HG03039 (cell line): ENCODE measurements at regions not wholly inside any gene's neighbourhood (a gene's known extent, or its start where the extent isn't known, plus 50 kb on each side); places are given as distances from the start of the nearest gene placed in this dataset.
"Not testable (repeated sequence)": the region's sequence is repeated elsewhere in the genome, so short reads cannot be mapped to it uniquely, and the experiment has no call there.

Experiments
- ATAC-seq: cut with Tn5 transposase; IDR thresholded peaks from one replicate; pipeline ENCODE4 v1.9.1; 2021; ENCODE audit warnings: mild to moderate bottlenecking, moderate library complexity; ENCODE audit not compliant: unreplicated experiment

DNA sequence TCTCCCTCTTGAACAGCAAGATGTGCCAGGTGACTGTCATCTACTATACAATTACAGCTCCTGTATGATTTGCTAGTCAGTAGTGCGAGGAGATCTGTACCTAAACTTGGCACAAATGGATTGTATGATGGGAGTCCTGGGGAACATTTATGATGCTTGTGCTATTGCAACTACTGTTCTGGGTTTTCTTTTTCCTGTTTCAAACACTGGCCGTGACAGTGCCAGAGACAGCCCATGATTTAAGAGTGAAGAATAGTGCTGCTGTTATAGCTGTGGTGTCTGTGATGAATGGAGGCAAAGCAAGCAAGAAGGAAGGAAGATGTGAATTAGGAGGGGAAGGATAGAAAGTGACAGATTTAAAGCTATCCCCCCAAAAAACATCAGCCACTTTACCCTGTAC is 1868.9 kb downstream of the PCDH7 start:
- ATAC-seq = no peak

DNA sequence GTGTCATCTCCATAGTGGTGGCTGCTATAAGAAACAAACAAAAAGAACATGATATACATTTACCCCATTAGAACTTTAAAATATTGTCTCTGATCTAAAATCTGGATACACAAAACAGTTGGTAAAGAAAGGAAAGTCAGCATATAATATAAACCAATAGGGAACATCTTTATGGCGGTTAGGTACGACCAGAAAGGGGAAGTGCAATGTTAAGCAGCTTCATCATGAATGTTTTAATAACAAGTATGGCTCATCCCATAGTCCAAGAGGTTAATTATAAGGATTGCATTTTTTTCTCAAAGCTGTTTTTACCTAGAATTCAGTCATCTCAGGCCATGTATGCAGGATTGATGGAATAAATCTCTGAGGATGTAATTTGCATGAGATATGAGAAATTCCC is 1869.7 kb downstream of the PCDH7 start:
- no peak for ATAC-seq

DNA sequence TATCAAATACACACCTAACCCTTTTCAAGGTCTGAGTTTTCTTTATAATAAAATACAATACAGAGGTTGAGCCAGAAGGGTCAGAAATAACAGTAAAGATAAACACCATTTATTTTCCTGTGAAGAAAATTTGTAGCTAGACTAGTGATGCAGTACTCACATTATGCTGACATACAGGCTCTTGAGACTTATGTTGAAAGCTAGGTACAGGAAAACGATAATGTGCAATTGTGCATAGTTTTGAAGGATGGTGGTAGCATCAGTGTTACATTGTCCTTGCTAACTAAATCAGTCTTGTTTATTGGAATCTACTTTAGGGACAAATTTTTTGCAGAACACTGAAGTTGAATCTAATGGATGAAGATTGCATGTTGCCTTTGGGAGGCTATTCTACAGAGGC is 1877.2 kb downstream of the PCDH7 start:
- no peak for ATAC-seq

DNA sequence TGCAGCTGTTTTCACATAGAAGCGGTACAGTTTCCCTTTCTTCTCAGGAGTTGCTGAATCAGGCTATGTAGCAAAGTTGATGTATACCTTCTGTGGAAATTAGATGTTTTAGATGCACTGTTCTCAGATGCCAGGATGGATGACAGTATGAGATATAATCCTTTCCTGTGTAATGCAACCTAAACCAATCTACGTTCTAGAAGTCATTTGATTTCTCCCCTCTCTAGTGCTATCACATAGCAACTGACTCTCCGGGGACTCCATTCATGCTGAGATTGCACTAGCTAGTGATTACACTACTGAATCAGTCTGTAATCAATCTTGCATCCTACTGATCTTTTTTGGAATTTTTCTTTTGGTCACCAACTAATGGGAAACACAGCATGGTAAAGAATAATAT is 1881.7 kb downstream of the PCDH7 start:
- ATAC-seq = no peak

DNA sequence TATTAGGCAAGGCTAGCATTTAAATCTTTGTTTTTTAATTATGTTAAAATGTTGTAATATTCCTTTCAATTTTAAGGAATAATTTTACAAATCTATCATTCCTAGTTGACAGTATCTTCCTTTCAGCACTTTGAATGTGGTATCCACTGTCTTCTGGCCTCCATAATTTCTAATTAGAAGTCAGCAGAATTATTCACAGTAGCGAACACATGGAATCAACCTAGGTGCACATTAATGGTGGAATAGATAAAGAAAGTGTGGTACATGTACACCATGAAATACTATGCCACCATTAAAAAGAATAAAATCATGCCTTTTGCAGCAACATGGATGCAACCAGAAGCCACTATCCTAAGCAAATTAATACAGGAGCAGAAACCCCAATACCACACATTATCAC is 1887.8 kb downstream of the PCDH7 start:
- no peak for ATAC-seq

DNA sequence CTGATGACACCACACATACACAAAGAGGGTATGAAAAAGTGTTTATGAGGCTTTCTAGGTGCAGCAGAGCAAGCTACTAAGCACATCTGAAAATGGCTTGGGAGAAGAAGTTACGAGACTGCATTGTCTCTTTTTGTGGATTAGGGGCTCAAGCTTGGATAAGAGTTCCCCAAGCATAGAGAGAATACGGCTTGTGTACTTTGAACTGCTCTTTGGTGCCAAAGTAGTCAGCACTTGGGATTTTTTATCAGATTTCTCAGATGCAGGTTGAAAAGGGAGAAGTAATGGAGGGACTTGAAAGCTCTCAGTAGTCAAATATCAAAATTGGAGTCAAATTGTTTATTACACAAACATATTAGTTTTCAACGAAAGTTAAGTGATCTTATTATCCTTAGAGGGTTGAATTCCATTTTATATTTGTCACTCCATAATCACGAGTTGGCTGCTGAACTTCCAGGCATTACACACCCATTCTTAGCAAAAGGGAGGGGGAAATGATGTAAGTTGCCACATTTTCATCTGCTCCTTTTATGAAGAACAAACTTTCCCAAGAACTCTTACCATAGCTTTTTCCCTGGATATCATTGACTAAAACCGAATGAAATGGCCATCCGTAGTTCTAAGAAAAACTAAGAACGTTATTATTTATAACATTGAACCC is 1904.9 kb downstream of the PCDH7 start:
- no peak for ATAC-seq

DNA sequence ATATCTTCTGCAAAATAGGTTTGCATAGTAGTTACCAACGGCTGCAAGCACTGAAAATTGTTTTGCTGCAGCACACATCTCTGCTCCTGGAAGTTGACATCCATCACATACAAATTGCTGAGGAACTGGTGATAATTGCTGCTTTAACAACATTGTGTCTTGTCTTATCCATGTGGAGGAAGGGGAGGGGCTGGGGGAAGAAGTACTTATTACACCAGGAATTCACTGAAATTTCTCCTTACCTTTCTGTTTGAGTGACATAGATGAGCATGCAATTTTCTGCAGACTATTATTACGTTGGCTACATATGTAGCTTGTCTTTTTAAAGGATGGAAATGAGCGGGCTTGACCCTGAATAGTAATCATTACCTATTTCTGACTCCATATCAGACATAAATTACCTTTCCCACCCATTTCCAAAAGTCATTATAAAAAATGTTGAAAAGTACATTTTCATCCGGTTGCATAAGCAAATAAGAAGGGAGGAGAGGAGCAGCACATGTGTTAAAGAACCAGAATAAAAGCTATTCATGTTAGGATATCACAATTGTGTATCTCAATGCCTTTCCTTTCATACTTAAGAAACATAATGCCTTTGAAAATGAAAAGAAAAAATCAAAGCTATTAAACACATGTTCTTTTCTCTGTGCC is 1905.6 kb downstream of the PCDH7 start:
- no peak for ATAC-seq

DNA sequence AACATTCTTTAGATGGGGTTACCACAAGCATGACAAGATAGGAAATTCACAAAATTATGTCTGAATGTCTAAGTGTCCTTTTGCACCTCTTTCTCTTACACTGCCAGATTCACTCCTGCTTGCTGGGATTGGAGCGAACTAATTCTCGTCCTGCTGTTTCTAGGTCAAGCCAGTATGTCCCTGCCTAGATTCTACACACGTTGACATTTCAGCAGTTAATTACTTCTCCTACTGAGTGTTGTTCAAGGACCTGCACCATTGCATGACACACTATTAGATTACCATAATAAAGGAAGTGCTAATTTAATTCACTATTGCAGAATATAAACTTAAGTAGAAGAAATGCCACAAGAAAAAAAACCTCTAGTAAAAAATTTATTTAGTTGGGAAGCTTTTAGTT is 1911.7 kb downstream of the PCDH7 start:
- ATAC-seq = no peak

DNA sequence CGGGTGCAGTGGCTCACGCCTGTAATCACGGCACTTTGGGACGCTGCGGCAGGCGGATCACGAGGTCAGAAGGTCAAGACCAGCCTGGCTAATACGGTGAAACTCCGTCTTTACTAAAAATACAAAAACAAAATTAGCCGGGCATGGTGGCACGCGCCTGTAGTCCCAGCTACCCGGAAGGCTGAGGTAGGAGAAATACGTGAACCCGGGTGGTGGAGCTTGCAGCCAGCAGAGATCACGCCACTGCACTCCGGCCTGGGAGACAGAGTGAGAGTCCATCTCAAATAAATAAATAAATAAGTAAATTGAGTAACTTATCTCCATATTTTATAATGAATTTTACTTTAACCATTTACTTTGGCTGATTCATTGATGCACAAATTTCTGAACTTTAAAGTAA is 1913.3 kb downstream of the PCDH7 start:
- ATAC-seq = no peak

DNA sequence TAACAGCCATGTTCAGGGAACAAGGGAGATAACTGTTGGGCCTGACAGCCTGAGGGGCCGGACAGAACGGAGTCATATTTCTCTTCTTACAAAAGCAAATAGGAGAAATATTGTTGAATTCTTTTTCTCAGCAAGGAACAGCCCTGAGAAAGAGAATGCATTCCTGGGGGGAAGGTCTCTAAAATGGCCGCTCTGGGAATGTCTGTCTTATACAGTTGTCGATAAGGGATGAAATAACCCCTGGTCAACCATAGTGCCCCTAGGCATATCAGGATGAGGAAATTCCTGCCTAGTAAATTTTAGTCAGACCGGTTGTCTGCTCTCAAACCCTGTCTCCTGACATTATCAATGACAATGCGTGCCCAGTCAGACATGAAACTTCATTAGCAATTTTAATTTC is 1925.5 kb downstream of the PCDH7 start:
- no peak for ATAC-seq

DNA sequence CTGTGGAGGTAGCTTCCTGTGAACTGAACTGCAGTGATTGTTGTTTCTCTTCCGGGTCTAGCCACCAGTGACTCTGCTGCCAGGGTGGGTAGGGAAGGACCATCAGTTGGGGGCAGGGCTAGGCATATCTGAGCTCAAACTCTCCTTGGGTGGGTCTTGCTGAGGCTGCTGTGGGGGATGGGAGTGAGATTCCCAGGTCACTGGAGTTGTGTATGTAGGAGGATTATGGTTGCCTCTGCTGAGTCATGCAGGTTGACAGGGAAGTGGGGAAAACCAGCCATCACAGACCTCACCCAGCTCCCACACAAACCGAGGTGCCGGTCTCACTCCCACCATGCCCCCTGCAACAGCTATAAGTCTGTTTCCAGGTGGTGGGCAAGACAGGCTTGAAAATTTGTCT is 1937.8 kb downstream of the PCDH7 start:
- ATAC-seq = no peak

DNA sequence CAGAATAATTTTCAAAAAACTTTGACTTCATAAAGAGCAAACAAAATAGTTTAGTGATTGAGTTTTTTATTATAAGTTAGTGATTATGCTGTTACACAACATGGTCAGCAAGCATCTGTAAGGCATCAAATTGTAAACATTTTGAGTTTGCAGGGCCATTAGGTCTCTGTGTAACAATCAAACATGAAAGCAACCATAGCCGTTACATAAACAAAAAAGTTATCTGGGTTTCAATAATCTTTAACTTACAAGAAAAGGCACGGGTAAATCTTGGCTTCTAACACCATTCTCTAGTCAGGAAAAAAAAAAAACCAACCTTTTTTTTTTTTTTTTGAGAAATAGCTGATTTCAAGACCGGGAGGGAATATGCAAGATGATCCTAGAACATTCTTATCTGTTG is 1941.1 kb downstream of the PCDH7 start:
- ATAC-seq = no peak

DNA sequence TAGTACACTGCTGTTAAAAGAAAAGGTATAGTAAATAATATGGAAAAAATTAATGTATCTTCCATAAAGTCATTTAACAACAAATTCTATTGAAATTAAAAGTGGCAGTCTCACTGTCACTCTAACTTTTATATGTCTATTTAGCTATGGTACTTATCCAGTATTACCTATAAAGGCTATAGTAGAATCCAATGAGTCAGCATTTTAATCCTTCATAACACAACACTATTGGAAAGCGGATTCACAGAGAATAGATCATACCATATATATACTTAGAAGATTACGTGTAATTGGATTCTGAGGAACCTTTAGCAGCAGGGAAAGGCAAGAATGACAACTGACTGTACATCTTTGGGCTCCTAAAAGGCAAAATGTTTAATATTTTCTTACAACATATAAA is 1942.6 kb downstream of the PCDH7 start:
- no peak for ATAC-seq

DNA sequence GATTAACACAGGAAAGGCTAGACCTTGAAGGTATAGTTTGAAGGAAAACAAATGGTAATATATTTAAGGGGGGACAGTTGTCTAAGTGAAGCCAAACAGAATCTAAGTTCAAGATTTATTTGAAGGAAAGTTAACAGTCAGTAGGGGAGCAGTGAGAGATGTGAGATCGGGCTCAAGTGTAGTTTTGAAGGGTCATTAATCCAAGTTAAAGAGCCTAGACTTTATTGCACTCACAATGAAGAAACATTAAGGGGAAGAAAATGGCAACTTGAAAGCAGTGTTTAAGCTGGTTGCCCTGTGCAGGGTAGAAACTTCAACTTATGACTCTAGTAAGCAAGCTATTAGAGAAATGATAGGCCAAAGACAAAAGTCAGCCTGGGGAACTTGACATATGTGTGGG is 1952.2 kb downstream of the PCDH7 start:
- no peak for ATAC-seq

DNA sequence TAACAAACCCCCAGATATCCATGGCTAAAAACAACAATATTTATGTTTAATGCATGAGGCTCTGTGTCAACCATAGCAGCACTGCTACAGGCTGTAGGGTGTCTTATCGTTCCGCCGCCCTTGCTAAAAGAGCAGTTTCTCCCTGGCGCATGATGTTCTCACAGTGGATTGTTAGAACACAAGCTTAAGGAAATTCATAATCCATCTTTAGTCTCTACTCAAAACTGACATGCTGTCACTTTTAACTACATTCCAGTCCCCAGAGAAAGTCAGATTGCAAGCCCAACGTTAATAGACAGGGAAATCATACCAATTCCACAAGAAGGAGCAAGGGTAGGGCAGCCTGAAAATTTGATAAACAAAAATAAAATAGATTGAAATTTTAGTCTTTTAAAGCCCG is 1960.8 kb downstream of the PCDH7 start:
- no peak for ATAC-seq

DNA sequence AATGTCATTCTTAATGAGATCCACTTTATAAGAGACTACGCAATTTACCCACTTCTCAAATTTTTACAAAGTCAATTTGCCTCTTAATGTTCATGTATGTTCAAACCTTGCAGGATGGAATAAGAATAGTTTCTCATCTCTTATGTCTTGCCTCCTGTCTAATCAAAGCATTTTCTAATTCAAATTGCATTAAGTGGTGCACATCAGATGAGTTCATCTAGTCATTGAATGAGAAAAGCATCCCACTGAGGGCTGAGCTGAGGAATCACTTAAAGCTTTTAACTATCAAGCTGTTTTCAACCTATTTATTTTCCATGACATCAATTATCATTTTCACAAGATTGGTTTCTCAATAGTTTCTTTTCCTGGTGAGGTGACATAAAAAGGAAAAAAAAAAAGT is 1964.0 kb downstream of the PCDH7 start:
- ATAC-seq = no peak

DNA sequence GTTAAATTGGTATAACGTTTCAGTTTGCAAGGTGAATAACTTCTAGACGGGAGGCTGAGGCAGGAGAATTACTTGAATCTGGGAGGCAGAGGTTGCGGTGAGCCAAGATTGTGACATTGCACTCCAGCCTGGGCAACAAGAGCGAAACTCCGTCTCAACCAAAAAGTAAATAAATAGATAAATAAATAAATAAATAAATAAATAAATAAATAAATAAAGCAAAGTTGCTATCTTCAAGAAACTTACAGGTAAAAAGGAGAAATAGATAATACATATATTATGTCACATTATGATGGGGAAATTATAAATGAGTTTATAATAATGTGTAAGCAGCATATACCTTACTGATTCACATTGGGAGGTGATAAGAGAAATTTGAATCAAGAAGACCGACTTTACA is 1966.0 kb downstream of the PCDH7 start:
- ATAC-seq = no peak

DNA sequence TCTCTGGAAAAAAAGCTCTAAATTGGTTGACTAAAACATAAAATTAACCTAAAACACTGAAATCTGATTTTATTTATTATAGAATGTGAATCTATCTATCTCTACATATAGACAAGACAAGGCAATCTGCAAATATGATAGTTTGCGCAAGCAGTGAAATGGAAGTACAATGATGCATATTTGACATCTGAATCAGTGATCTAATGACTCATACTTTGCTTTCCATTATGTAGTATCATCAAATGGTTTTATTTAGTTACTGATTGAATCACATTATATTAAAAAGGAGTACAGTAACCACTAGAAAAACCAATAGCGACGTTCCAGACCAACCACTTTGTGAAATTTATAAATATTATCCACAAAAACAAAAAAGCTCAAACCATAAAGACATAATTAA is 1969.3 kb downstream of the PCDH7 start:
- no peak for ATAC-seq

DNA sequence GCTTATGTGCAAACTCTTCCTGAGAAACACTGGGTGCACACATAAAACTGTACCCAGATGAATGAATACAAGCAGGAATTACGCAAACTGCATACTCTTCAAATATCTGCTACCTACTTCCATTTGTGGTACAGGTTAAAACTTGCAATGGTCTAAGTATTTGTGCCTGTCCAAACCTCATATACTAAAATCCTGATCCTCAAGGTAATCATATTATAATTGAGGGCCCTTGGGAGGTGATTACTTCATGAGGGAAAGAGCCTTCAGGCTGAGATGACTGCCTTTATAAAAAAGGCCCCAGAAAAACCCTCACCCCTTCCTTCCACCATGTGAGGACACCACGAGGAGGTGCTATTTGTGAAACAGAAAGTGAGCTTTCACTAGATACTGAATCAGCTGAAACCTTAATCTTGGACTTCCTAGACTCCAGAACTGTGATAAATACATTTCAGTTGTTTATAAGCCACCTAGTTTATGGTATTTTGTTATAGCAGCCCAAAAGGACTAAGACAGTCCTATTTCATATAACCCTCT is 1977.2 kb downstream of the PCDH7 start:
- no peak for ATAC-seq

DNA sequence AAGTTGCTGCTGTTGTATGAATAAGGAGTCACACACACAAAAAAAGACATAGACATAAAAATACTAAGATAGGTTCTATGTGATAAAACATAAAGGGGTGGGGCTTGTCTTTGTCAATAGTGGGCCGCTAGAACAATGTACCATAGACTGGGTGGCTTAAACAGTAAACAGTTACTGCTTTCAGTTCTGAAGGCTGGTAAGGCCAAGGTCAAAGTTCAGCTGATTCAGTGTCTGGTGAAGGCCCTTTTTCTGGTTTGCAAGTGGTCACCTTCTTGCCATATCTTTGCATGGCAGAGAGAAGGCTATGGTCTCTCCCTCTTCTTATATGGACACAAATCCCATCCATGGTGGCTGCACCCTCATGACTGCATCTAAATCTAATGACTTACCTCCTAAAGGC is 1980.7 kb downstream of the PCDH7 start:
- ATAC-seq = no peak

DNA sequence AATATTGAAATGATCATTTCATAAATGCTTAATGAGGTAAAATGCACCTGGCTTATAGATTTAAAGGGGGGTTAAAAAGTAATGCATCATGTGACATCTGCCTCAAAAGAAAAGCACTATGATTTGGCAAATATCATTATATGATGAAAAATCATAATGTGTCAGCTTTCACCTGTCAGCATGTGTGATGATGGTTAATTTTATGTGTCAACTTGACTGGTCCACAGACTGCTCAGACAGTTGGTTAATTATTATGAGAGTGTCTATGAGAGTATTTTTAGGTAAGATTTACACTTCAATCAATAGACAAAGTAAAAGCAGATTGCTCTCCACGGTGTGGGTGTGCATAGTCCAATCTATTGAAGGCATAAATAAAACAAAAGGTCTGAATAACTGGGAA is 1986.7 kb downstream of the PCDH7 start:
- ATAC-seq = no peak

DNA sequence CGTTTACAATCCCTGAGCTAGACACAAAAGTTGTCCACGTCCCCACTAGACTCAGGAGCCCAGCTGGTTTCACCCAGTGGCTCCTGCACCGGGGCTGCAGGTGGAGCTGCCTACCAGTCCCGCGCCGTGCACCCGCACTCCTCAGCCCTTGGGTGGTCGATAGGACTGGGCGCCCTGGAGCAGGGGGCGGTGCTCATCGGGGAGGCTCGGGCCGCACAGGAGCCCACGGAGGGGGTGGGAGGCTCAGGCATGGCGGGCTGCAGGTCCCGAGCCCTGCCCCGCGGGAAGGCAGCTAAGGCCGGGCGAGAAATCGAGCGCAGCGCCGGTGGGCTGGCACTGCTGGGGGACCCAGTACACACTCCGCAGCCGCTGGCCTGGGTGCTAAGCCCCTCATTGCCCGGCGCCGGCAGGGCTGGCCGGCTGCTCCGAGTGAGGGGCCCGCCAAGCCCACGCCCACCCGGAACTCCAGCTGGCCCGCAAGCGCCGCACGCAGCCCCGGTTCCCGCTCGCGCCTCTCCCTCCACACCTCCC is 1996.0 kb downstream of the PCDH7 start:
- ATAC-seq = not testable (repeated sequence)
